NT2/D1 (cell line): ENCODE measurements at regions not wholly inside any gene's neighbourhood (a gene's known extent, or its start where the extent isn't known, plus 50 kb on each side); places are given as distances from the start of the nearest gene placed in this dataset.

Experiments
- YY1 ChIP-seq: IDR thresholded peaks from 2 replicates; pipeline ENCODE4 v1.6.1; 2011; ENCODE audit not compliant: insufficient read length, insufficient read depth
- ZNF274 ChIP-seq: IDR thresholded peaks from 2 replicates; pipeline ENCODE4 v1.6.1; 2011; ENCODE audit warnings: mild to moderate bottlenecking, low read depth, low read length

DNA sequence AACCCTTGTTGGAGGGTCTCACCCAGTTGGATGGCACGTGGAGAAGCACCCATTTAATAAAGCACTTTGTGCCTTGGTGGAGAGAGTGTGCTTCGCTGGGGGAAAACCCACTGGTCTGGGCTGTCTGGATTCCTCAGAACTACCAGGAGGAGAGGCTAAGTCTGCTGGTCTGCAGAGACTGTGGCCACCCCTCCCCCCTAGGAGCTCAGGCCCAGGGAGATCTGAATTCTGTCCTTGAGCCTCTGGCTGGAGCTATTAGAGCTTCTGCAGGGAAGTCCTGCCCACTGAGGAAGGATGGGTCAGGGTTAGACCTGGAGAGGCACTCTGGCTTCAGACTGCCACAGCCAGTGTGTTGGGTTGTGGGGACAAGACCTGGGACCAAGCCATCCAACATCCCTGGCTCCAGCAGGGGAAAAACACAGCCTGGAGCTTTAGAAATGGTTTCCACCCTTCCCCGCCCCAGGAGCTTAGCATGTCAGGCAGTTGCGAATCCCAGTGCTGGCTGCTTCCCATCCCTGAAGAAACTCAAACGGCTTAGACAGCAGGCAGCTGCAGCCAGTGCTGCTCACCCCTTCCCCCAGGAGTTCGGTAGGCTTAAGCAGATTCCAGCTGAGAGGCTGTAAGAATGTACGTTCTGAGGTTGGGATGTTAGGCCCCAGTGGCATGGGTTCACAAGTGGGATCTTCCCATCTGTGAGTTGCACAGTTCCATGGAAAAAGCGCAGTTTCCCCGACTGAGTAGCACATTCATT lies 288.3 kb downstream of the TGFB2 start:
- TF ChIP-seq ZNF274 (no peak), YY1 (no peak)
